Mesenchymal stem cell (in vitro differentiated cells and primary cell): ENCODE measurements at regions not wholly inside any gene's neighbourhood (a gene's known extent, or its start where the extent isn't known, plus 50 kb on each side); places are given as distances from the start of the nearest gene placed in this dataset.
A peak's percentile ranks its signal among the peaks of the same experiment; 100 is the strongest.

Experiments
- DNase-seq: peaks from one replicate; pipeline ENCODE4 v3.0.0-alpha.2; 2013
- H2AFZ ChIP-seq: one replicate; pipeline ENCODE4 v1.6.1; 2013; ENCODE audit warnings: low read depth, mild to moderate bottlenecking, control low read depth, inconsistent platforms, low read length, moderate library complexity
- H2AK5ac ChIP-seq: 2 replicates; pipeline ENCODE4 v1.6.1; 2013; ENCODE audit warnings: low read length, moderate library complexity, mild to moderate bottlenecking, inconsistent platforms; ENCODE audit not compliant: severe bottlenecking
- H2BK120ac ChIP-seq: one replicate; pipeline ENCODE4 v1.6.1; 2013; ENCODE audit warnings: low read depth, mild to moderate bottlenecking, inconsistent platforms, low read length, moderate library complexity
- H2BK12ac ChIP-seq, 2 experiments: one replicate each; pipeline ENCODE4 v1.6.1; 2013; ENCODE audit warnings: inconsistent platforms in 2 of 2, low read length in 2 of 2, mild to moderate bottlenecking in 2 of 2, moderate library complexity in 2 of 2, control low read depth in 1 of 2
- H2BK15ac ChIP-seq: one replicate; pipeline ENCODE4 v1.6.1; 2013; ENCODE audit warnings: mild to moderate bottlenecking, low read depth, inconsistent platforms; ENCODE audit not compliant: poor library complexity, severe bottlenecking
- H2BK5ac ChIP-seq: 2 replicates; pipeline ENCODE4 v1.6.1; 2013; ENCODE audit warnings: low read depth, mild to moderate bottlenecking, low read length, control low read depth, inconsistent platforms; ENCODE audit not compliant: poor library complexity, severe bottlenecking
- H3K14ac ChIP-seq, 2 experiments: one replicate each; pipeline ENCODE4 v1.6.1; 2013; ENCODE audit warnings: inconsistent platforms in 2 of 2, low read length in 2 of 2, control low read depth in 1 of 2, mild to moderate bottlenecking in 1 of 2, moderate library complexity in 1 of 2
- H3K18ac ChIP-seq, 2 experiments: one replicate each; pipeline ENCODE4 v1.6.1; 2013; ENCODE audit warnings: inconsistent platforms in 2 of 2, low read length in 2 of 2, control low read depth in 1 of 2, low read depth in 1 of 2, mild to moderate bottlenecking in 1 of 2
- H3K23ac ChIP-seq, 2 experiments: one replicate each; pipeline ENCODE4 v1.6.1; 2013; ENCODE audit warnings: inconsistent platforms in 2 of 2, low read length in 2 of 2, mild to moderate bottlenecking in 2 of 2, moderate library complexity in 2 of 2, control low read depth in 1 of 2
- H3K27ac ChIP-seq: 2 replicates; pipeline ENCODE4 v1.5.1; 2013; ENCODE audit warnings: mild to moderate bottlenecking, moderate library complexity, low read length, control low read depth, inconsistent platforms; ENCODE audit not compliant: poor library complexity, severe bottlenecking
- H3K27me3 ChIP-seq, 2 experiments: 2 replicates each; pipeline versions ENCODE4 v1.6.1 to v1.7.0; 2013; ENCODE audit warnings: low read length in 2 of 2, mild to moderate bottlenecking in 2 of 2, moderate library complexity in 2 of 2, control low read depth in 1 of 2, inconsistent platforms in 1 of 2; ENCODE audit not compliant: control insufficient read depth in 1 of 2, insufficient read depth in 1 of 2
- H3K36me3 ChIP-seq, 2 experiments: 2 replicates each; pipeline versions ENCODE4 v1.6.1 to v1.7.0; 2013; ENCODE audit warnings: low read length in 2 of 2, control low read depth in 1 of 2, inconsistent platforms in 1 of 2, low read depth in 1 of 2, mild to moderate bottlenecking in 1 of 2; ENCODE audit not compliant: insufficient read depth in 2 of 2, control insufficient read depth in 1 of 2
- H3K4ac ChIP-seq, 2 experiments: one replicate each; pipeline ENCODE4 v1.6.1; 2013; ENCODE audit warnings: inconsistent platforms in 2 of 2, low read length in 2 of 2, mild to moderate bottlenecking in 2 of 2, moderate library complexity in 2 of 2, control low read depth in 1 of 2, low read depth in 1 of 2
- H3K4me1 ChIP-seq: 2 replicates; pipeline ENCODE4 v1.6.1; 2013; ENCODE audit warnings: low read depth, low read length, control low read depth; ENCODE audit not compliant: control insufficient read depth, insufficient read depth
- H3K4me2 ChIP-seq: 2 replicates; pipeline ENCODE4 v1.6.1; 2013; ENCODE audit warnings: low read length, mild to moderate bottlenecking, inconsistent platforms; ENCODE audit not compliant: poor library complexity, severe bottlenecking
- H3K4me3 ChIP-seq, 2 experiments: 2 replicates each; pipeline versions ENCODE4 v1.5.1 to v1.7.0; 2013; ENCODE audit warnings: low read length in 2 of 2, mild to moderate bottlenecking in 2 of 2, control low read depth in 1 of 2, low read depth in 1 of 2; ENCODE audit not compliant: insufficient read depth in 1 of 2
- H3K79me1 ChIP-seq: replicated peaks from 2 replicates; pipeline ENCODE4 v1.6.1; 2013; ENCODE audit warnings: mild to moderate bottlenecking, control low read depth, low read length, inconsistent platforms; ENCODE audit not compliant: poor library complexity, severe bottlenecking
- H3K9ac ChIP-seq: 2 replicates; pipeline ENCODE4 v1.7.0; 2013; ENCODE audit warnings: mild to moderate bottlenecking, low read length, moderate library complexity
- H3K9me3 ChIP-seq: 2 replicates; pipeline ENCODE4 v1.7.0; 2013; ENCODE audit warnings: mild to moderate bottlenecking, low read length; ENCODE audit not compliant: control insufficient read depth
- H4K8ac ChIP-seq: one replicate; pipeline ENCODE4 v1.6.1; 2013; ENCODE audit warnings: inconsistent platforms, mild to moderate bottlenecking, low read length, moderate library complexity
- H4K91ac ChIP-seq: one replicate; pipeline ENCODE4 v1.6.1; 2013; ENCODE audit warnings: mild to moderate bottlenecking, low read length, inconsistent platforms
- WGBS: methylation state at CpG from one replicate; pipeline ENCODE4 v1.1.7; 2013; ENCODE audit warnings: mixed read lengths; 5-methylcytosine and 5-hydroxymethylcytosine counted together

- no peak for DNase-seq
- no peak overlapping the region for H2BK120ac ChIP-seq
- no peak overlapping the region for H4K8ac ChIP-seq
- H2AFZ ChIP-seq, result no peak overlapping the region
- H3K4me3 ChIP-seq, result no peak overlapping the region
- H3K14ac ChIP-seq, result no peak overlapping the region
- no peak overlapping the region for H2AK5ac ChIP-seq
- no peaks in the 10 kb centered on the region for H3K9me3 ChIP-seq
- H3K36me3 ChIP-seq, result no peaks in the 10 kb centered on the region
- no peak overlapping the region for H3K9ac ChIP-seq
- no peak overlapping the region for H3K23ac ChIP-seq
- no peak overlapping the region for H3K4ac ChIP-seq
- no peaks in the 10 kb centered on the region for H3K4me1 ChIP-seq
- no peak overlapping the region for H2BK5ac ChIP-seq
- no peak overlapping the region for H2BK12ac ChIP-seq
- H3K27me3 ChIP-seq, result peaks cover 0 to 4% of the 10 kb centered on the region in 2 experiments
- H3K18ac ChIP-seq, result no peak overlapping the region
- no peak overlapping the region for H2BK15ac ChIP-seq
- H3K79me1 ChIP-seq, result no peaks in the 10 kb centered on the region
- H3K27ac ChIP-seq, result no peak overlapping the region
- no peak overlapping the region for H4K91ac ChIP-seq
- 100% methylated on average over 1 of the region's 2 CpGs for WGBS
- no peak overlapping the region for H3K4me2 ChIP-seq
These were observed 133.3 kb upstream of the ADRA1B start for GRCh38 chr5:159782995-159783300.

- DNase-seq, result no peak
- WGBS, result 75% methylated on average over 3 of the region's 3 CpGs
- no peak overlapping the region for H2BK15ac ChIP-seq
- H2BK12ac ChIP-seq, result no peak overlapping the region
- no peak overlapping the region for H3K18ac ChIP-seq
- H2BK120ac ChIP-seq, result no peak overlapping the region
- no peak overlapping the region for H3K9ac ChIP-seq
- H3K14ac ChIP-seq, result no peak overlapping the region
- no peak overlapping the region for H3K4ac ChIP-seq
- no peaks in the 10 kb centered on the region for H3K4me1 ChIP-seq
- H3K4me3 ChIP-seq, result no peak overlapping the region
- no peak overlapping the region for H4K8ac ChIP-seq
- H2AK5ac ChIP-seq, result no peak overlapping the region
- no peak overlapping the region for H2BK5ac ChIP-seq
- H3K9me3 ChIP-seq, result no peaks in the 10 kb centered on the region
- H3K23ac ChIP-seq, result no peak overlapping the region
- peaks cover 0 to 4% of the 10 kb centered on the region in 2 experiments for H3K27me3 ChIP-seq
- no peak overlapping the region for H2AFZ ChIP-seq
- H3K36me3 ChIP-seq, result no peaks in the 10 kb centered on the region
- no peak overlapping the region for H4K91ac ChIP-seq
- H3K4me2 ChIP-seq, result no peak overlapping the region
- H3K27ac ChIP-seq, result no peak overlapping the region
- no peaks in the 10 kb centered on the region for H3K79me1 ChIP-seq
These were observed 132.5 kb upstream of the ADRA1B start for GRCh38 chr5:159783726-159784247.

- no peak overlapping the region for H3K27ac ChIP-seq
- no peak overlapping the region for H3K4me2 ChIP-seq
- H2BK12ac ChIP-seq, result no peak overlapping the region
- no peak overlapping the region for H3K4me3 ChIP-seq
- H2AFZ ChIP-seq, result no peak overlapping the region
- H3K79me1 ChIP-seq, result no peaks in the 10 kb centered on the region
- H2AK5ac ChIP-seq, result no peak overlapping the region
- H3K23ac ChIP-seq, result no peak overlapping the region
- no peak overlapping the region for H3K4ac ChIP-seq
- no peak overlapping the region for H3K18ac ChIP-seq
- no peak overlapping the region for H4K91ac ChIP-seq
- DNase-seq, result no peak
- H3K27me3 ChIP-seq, result peaks cover 0 to 4% of the 10 kb centered on the region in 2 experiments
- no peak overlapping the region for H2BK15ac ChIP-seq
- H3K9me3 ChIP-seq, result no peaks in the 10 kb centered on the region
- H3K4me1 ChIP-seq, result no peaks in the 10 kb centered on the region
- no peak overlapping the region for H4K8ac ChIP-seq
- H3K36me3 ChIP-seq, result no peaks in the 10 kb centered on the region
- H2BK120ac ChIP-seq, result no peak overlapping the region
- H3K14ac ChIP-seq, result no peak overlapping the region
- no peak overlapping the region for H3K9ac ChIP-seq
- H2BK5ac ChIP-seq, result no peak overlapping the region
These were observed 131.3 kb upstream of the ADRA1B start for GRCh38 chr5:159784993-159785392.

- H3K4me1 ChIP-seq, result no peaks in the 10 kb centered on the region
- no peak overlapping the region for H2BK12ac ChIP-seq
- H3K79me1 ChIP-seq, result no peaks in the 10 kb centered on the region
- no peaks in the 10 kb centered on the region for H3K36me3 ChIP-seq
- peak overlapping the region; percentile 12 for H3K9ac ChIP-seq
- peaks cover 0 to 4% of the 10 kb centered on the region in 2 experiments for H3K27me3 ChIP-seq
- H2AK5ac ChIP-seq, result no peak overlapping the region
- no peak overlapping the region for H2AFZ ChIP-seq
- H3K14ac ChIP-seq, result no peak overlapping the region
- no peak overlapping the region for H2BK15ac ChIP-seq
- no peak overlapping the region for H3K4ac ChIP-seq
- no peak for DNase-seq
- H3K9me3 ChIP-seq, result no peaks in the 10 kb centered on the region
- H3K4me2 ChIP-seq, result no peak overlapping the region
- H3K23ac ChIP-seq, result no peak overlapping the region
- no peak overlapping the region for H2BK5ac ChIP-seq
- H3K18ac ChIP-seq, result no peak overlapping the region
- no peak overlapping the region for H4K8ac ChIP-seq
- no peak overlapping the region for H3K4me3 ChIP-seq
- no peak overlapping the region for H4K91ac ChIP-seq
- no peak overlapping the region for H3K27ac ChIP-seq
- 84% methylated on average over 2 of the region's 3 CpGs for WGBS
- no peak overlapping the region for H2BK120ac ChIP-seq
These were observed 130.6 kb upstream of the ADRA1B start for GRCh38 chr5:159785656-159786055.
